Fibroblast of skin of scalp (primary cell): ENCODE measurements at regions not wholly inside any gene's neighbourhood (a gene's known extent, or its start where the extent isn't known, plus 50 kb on each side); places are given as distances from the start of the nearest gene placed in this dataset.
A peak's percentile ranks its signal among the peaks of the same experiment; 100 is the strongest.
"Not testable (repeated sequence)": the region's sequence is repeated elsewhere in the genome, so short reads cannot be mapped to it uniquely, and the experiment has no call there.

Experiments
- DNase-seq: peaks from one replicate; pipeline ENCODE4 v3.0.0-alpha.2; 2013

DNA sequence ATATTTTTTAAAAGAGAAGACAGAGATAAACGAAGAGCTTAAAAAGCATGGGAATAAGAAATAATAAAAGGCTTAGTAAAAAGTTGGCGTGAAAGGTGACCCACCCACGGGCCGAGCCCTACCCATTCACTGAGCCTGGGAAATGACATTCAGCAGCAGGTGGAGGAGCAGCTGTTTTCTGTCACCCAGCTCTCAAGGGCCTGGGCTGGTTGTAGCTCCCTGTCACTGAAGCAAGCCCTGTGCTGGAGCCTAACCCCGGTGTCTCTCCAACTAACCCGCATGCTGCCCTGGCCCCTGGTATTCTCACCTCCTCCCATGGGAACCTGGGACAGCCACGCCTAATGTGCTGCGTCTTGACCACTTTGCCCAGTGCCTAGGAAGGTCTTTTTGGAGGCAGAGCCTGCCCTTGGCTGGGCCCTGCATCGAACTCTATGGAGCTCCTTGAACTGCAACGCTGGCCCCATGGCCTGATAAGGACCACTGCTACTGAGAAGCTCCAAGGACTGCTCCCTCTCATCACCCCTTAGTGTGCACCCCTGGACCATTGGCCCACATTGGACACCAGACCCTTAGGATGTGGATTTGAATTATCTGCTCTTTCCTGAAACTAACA, 68.8 kb upstream of the IYD start:
- DNase-seq, result no peak

DNA sequence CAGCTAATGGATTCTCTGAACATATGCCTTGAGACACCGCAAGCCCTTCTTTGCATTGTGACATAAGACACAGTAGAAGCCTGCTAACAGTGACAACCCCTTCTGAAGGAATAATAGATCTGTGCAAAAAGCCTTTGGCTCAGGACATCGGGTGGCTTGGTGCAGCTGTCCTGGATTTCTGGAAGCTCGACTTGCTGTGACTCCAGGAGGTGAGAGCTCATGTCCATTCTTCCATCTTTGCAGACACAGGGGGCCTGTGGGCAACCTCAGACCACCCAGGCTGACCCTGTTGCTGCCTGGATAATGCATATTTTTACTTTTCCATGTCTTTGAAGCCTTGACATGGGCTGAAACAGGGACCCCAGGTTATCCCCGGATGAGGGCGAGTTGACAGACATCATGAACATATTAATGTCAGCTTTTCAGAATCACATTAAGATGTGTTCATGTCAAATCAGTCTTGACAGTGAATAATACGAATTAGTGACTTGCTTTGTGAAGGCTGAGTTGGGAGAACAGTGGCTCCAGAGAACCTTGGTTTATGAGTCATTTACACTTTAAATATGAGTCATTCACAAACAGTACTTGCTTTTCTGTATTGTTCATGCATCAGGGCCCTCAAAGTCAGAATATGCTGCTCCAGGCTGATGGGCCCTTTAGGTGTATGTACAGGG, 66.8 kb upstream of the IYD start:
- DNase-seq, result peak; percentile 67

DNA sequence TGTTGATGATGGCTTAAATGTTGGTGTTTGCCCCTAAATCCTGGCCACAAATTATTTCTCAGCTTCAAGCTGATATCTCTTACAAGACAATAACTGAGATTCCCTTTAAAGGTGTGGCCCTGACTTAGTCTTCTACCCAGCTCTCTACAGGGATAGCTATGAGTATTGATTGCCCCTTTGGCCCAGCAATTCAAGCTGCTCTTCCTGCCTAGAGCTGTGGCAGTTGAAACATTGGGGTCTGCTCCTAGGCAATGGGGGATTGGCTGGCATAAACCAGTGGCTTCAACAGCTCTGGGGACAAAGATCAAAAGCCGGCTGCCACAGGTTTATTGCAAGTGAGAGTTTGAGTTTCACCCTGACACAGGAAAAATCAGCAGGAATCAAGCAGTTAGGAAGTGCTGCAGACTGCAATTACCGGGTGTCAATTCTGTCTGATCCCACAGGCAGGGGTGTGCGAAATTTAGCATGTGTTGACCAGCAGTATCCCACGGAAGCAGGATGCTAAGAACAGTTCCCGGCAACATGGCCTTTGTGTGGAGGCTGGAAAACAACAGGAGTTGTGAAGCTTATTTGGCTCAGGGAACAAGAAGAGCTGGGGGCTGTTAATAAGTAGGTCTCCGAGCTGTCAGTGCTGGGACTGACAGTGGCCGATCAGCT, 66.2 kb upstream of the IYD start:
- no peak for DNase-seq

DNA sequence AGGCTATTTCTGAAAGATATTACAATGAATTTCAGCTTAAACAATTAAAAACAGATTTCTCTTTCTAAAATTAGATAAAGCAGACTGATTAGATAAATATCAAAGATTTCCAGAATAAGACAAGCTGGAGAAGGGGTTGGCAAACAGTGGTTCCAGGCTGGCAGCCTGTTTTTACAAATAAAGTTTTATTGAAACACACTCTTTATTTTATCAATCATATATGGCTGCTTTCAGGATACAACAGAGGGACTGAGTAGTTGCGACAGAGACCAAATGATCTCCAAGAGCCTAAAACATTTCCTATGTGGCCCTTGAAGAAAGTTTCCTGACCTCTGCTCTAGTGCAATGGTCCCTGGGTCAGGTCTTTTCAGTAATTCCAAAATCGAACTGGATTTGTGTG, 65.6 kb upstream of the IYD start:
- DNase-seq, result no peak

DNA sequence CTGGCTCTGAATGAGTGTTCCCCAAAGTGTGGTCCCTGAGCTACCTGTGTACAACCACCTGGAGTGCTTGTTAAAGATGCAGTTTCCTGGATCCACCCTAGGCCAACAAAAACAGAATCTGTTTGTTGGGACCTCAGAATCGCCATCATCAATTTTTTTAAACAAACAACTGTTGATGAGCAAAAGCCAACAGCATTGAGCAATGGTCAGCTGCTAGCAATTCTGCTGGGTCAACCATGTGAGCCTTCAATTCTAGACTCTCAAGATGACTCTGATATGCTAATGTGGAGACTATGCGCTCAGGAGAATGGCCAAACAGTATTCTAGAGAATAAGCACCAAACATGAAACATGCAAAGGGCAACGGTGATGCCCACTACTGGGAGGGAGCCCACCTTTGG, 64.4 kb upstream of the IYD start:
- no peak for DNase-seq

DNA sequence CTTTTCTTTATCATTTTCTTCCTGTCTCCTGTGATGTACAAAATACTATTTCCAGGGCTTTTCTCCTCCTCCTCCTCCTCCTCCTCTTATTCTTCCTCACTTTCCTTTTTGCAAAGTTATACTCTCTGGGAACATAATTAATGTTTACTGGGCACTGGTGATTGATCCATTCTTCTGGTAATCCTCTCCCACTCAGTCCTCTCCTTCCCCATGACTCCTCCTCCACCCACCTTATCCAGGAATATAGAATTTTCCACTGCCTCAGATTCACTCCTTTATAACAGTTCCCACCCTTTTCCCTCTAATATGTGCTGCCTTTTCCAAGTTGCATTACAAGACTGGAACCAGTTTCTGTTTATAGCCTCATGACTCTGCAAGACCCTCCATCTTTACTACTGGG, 62.5 kb upstream of the IYD start:
- DNase-seq, result no peak

DNA sequence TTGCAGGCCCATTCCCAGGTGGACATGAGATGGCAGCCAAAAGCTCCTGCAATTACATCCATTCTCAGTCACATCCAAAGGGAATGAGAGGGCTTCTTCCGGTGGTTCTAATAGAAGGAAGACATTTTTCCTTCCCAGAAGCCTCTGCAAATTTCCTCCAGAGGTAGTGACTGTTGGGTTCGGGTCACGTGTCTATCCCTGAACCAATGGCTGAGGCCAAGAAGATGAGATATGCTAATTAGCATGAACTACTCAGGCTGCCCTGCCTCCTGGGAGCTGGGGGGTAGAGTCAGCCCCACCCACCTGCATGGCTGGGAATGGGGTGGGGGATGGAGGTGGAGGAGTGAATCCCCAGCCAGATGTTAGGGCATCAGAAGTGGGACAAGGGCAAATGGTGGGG, 61.3 kb upstream of the IYD start:
- DNase-seq, result no peak

DNA sequence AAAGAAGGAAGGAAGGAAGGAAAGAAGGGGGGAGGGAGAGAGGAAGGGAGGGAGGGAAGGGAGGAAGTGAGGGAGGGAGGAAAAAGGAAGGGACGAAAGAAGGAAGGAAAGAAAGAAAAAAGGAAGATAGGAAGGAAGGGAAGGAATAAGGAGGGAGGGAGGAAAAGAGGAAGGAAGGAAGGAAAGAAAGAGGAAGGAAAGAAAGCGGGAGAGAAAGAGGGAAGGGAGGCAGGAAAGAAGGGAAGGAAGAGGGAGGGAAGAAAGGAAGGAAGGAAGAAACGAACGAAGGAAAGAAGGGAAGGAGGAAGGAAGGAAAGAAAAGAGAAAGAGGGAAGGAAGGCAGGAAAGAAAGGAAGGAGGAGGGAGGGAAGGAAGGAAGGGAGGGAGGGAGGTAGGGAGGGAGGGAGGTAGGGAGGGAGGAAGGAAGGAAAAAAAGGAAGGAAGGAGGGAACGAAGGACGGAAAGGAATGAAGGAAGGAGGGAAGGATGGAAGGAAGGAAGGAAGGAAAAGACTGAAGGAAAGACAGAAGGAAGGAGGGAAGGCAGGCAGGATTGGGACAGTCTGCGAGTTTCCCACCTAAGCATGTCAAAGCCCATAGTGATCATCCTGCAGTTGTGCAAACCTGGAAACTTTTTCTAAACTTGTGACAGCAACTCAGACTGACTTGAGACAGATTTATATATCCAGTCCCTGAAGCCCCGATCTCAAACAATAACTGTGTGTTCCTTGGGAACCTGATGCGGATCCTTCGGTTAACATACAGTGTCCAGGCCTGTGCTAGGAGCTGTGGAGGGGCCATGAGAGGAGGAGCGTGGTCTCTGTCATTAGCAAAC, 59.8 kb upstream of the IYD start:
- DNase-seq, result no peak

DNA sequence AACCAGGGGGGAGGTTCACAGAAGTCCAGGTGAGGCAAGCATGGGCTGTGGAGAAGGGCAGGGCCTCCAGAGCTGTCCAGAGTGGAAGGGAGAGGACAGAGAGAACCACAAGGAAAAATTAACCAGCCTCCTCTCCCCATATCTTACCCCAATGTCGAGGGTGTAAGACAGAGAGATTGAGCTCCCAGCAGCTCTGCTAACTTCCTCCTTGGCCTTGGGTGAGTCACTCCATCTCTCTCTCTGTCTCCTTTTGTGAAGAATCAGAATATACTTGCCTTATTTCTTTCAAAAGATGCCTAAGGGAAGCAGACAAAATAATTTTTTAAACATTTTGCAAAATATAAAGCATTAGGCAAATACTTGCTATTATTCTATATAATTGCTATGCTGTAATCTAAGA, 58.3 kb upstream of the IYD start:
- DNase-seq, result no peak

DNA sequence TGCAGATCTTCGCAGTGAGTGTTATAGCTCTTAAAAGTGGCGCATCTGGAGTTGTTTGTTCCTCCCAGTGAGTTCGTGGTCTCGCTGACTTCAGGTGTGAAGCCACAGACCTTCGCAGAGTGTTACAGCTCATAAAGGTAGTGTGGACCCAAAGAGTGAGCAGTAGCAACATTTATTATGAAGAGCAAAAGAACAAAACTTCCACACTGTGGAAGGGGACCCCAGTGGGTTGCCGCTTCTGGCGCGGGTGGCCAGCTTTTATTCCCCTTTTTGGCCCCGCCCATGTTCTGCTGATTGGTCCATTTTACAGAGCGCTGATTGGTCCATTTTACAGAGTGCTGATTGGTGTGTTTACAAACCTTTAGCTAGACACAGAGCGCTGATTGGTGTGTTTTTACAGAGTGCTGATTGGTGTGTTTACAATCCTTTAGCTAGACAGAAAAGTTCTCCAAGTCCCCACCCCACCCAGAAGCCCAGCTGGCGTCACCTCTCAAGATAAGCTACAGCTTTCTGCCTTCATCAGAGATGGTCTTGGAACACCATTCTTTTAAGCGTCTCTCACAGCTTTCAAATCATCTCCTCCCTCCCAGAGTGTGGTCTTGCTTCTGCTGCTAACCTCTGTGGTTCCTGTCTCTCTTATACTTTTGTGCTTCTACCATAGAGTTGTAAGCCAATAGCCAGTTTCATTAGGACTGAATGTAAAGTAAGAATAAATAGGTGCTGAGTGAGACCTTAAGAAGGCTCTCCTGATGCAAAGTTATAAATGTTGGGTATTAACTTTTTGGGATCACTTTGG, 57.5 kb upstream of the IYD start:
- not testable (repeated sequence) for DNase-seq

DNA sequence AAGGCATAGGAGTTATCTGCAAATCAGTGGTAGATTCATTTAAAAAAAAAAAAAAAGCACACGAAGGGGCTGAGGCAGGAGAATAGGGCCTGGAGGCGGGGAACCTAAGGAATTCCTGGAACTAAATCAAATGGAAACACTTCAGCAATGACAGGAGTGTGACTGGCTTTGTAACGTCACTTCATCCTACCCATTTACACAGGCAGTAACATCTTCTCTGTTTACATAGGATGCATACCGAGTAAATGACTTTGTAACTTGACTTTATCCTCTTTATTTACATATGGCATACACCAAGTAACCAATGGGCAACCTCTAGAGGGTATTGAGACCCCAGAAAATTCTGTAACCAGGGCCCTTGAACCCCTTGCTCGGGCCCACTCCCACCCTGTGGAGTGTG, 56.4 kb upstream of the IYD start:
- no peak for DNase-seq

DNA sequence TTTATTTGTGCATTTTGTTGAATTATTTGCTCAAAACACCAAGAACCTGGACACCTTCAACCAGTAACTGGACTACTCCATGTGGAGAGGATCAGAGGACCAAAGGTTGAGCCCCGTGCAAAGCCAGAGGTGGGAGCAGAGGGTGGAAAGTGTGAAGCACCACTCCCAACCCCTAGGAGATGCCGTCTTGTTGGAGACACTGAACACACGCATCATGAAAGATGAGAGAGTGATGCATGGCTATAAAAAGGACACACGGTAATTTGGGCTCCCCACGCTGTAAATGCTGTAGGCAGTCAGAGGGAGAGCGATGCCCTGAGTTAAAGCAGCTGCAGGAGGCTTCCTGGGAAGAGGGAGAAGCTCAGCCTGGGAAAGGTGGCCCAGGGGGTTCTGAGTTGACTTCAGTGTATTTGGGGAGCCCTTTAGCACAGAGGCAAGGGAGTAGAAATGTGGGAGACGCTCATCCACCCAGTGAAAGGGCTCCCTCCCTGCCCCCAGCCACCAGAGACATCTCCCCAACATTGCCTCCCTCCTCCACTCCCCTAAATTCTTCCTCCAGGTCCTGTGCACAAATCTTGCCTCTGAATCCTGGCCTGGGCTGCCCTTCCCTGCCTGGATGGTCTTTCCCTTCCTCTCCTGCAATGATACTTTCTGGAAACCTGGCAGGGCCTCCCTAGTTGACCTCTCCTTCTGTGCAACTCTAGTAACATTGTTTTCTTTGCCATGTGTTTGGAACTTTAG, 55.8 kb upstream of the IYD start:
- DNase-seq, result no peak

DNA sequence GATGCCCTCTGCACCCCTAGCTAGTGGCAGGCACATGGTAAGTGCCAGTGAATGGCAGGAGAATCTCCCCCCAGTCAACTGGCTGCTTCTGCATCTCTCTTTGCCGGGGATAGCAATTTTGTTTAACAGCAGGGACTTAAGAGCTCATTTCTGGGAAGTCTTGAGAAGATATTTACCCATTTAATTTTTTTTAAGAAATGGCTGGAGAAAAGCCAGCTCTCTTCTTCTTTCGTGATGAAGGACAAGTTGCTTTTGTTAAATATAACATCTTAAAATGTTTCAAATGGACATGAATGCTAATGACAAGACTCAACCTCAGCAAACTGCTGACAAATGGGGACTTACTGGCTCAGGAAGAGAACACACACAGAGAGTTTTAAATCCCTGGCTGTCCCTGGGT, 55.0 kb upstream of the IYD start:
- no peak for DNase-seq

DNA sequence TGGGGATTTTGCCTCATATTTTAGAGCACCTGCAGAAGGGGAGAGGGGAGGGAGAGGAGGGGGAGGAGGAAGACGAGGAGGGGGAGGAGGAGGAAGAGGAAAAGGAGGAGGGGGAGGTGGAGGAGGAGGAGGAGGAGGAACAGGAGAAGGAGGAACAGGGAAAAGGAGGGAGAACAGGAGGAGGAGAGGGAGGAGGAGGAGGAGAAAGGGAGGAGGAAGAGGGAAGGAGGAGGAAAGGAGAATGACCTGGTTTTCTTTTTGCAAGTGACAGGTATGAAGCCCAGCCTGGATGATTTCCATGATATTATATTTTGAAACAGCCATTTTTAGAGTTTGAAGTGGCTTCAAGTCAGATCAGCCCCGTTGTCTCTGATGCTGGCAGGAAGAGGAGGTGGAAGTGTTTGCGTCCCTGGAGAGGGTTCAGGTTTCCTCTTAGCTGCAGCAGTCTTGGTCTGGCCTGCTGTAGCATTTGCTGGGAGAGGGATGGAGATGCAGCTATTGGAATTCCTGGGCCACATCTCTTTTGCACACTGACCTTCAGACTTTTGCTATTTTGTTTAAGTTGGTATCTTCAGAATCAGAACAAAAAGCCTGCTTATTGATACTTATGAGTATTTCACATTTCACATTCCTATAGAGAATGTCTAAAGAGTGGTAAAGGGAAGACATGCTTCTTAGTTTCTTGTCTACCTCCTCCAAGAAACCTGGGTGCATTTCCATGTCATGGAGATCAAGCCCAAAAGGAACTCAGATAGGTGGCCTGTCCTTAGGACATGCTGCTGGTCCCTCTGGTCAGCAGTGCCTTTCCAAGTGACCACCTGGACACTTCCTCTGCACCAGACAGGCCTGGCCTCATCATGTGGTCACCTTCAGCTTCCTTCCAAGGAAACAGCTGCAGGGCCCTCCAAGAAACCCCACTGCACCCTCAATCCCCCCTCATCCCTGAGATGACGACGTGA, 54.3 kb upstream of the IYD start:
- no peak for DNase-seq

DNA sequence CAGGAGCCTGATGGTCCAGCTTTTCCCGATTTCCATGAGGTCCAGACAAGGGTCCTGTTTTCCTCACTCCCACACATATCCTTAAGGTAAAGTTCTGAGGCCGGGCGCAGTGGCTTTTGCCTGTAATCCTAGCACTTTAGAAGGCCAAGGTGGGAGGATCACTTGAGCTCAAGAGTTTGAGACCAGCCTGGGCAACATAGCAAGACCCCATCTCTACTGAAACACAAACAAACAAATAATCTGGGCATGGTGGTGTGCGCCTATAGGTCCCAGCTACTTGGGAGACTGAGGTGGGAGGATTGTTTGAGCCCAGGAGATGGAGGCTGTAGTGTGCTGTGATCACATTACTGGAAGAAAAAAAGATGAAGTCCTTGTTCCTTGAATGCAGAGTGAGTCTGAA, 53.2 kb upstream of the IYD start:
- DNase-seq, result no peak

DNA sequence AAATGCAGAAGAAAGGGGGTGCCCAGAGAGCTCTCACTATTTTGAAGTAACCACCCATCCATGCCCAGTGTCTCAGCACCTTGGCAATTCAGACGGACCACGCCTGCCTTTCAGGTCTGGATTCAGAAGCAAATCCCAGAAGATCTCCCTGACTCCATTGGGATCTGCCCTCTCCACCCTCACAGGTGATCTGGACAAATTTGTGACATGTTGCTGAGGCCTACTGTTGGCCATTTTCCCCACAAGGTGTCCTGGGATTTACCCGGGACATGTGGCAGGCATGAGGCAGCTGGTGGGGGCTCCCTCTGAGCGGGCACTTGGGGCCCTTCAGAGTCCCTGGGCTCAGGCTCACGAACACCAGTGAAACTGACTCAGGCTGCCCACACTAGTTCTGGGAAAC, 51.9 kb upstream of the IYD start:
- DNase-seq, result no peak
